Activated naive CD8-positive, alpha-beta T cell treated with anti-CD3 and anti-CD28 coated beads, Interleukin-2, amount 50 U/mL, for 24 hours (primary cell): ENCODE measurements at regions not wholly inside any gene's neighbourhood (a gene's known extent, or its start where the extent isn't known, plus 50 kb on each side); places are given as distances from the start of the nearest gene placed in this dataset.

Experiments
- ATAC-seq: fragments of 150-1000 bp; cut with Tn5 transposase; one replicate; pipeline ENCODE4 v1.10.0; 2021
- DNase-seq: peaks from one replicate; pipeline ENCODE4 v3.0.0; 2021
- H3K27ac Mint-ChIP-seq: one replicate; pipeline ENCODE4 v1.8.0; 2021; ENCODE audit warnings: mild to moderate bottlenecking, mixed read lengths
- H3K27me3 Mint-ChIP-seq: one replicate; pipeline ENCODE4 v1.8.0; 2021; ENCODE audit warnings: mixed read lengths
- H3K36me3 Mint-ChIP-seq: one replicate; pipeline ENCODE4 v1.8.0; 2021; ENCODE audit warnings: low read depth, mixed read lengths
- H3K4me1 Mint-ChIP-seq: one replicate; pipeline ENCODE4 v1.8.0; 2021; ENCODE audit warnings: mixed read lengths
- H3K4me3 Mint-ChIP-seq: one replicate; pipeline ENCODE4 v1.8.0; 2021; ENCODE audit warnings: mild to moderate bottlenecking, moderate library complexity, mixed read lengths
- H3K9me3 Mint-ChIP-seq: one replicate; pipeline ENCODE4 v1.8.0; 2021; ENCODE audit warnings: mixed read lengths

GRCh38 chr21:40947713-40948112 is 100.8 kb upstream of the DSCAM start:
- no peaks in the 10 kb centered on the region for H3K4me1 Mint-ChIP-seq
- H3K9me3 Mint-ChIP-seq = peaks cover 21% of the 10 kb centered on the region
- no peak overlapping the region for H3K27ac Mint-ChIP-seq
- no peaks in the 10 kb centered on the region for H3K36me3 Mint-ChIP-seq
- ATAC-seq (no peak), DNase-seq (no peak)
- no peak overlapping the region for H3K4me3 Mint-ChIP-seq
- peaks cover 1% of the 10 kb centered on the region for H3K27me3 Mint-ChIP-seq

GRCh38 chr21:40950970-40951369 is 104.0 kb upstream of the DSCAM start:
- Mint-ChIP-seq H3K4me3 (no peak overlapping the region), H3K27ac (no peak overlapping the region), H3K36me3 (no peaks in the 10 kb centered on the region), H3K27me3 (peaks cover 2% of the 10 kb centered on the region), H3K4me1 (no peaks in the 10 kb centered on the region), H3K9me3 (peaks cover 4% of the 10 kb centered on the region)
- DNase-seq = no peak
- no peak for ATAC-seq

- peaks cover 2% of the 10 kb centered on the region for H3K27me3 Mint-ChIP-seq
Measured at GRCh38 chr21:40952551-40953323, 105.8 kb upstream of the DSCAM start.

GRCh38 chr21:40964691-40965090 is 117.7 kb upstream of the DSCAM start:
- Mint-ChIP-seq H3K9me3 (no peaks in the 10 kb centered on the region), H3K27me3 (peaks cover 9% of the 10 kb centered on the region), H3K27ac (no peak overlapping the region), H3K36me3 (no peaks in the 10 kb centered on the region), H3K4me3 (no peak overlapping the region), H3K4me1 (no peaks in the 10 kb centered on the region)
- no peak for ATAC-seq
- DNase-seq = no peak

More at GRCh38 chr21:40952551-40953323, 105.8 kb upstream of the DSCAM start:
- DNase-seq (no peak), ATAC-seq (no peak)
- Mint-ChIP-seq H3K4me3 (no peak overlapping the region), H3K27ac (no peak overlapping the region), H3K4me1 (no peaks in the 10 kb centered on the region), H3K36me3 (no peaks in the 10 kb centered on the region), H3K9me3 (no peaks in the 10 kb centered on the region)

- no peak for DNase-seq
- H3K9me3 Mint-ChIP-seq = no peaks in the 10 kb centered on the region
- ATAC-seq = no peak
- H3K27me3 Mint-ChIP-seq = peaks cover 13% of the 10 kb centered on the region
- no peaks in the 10 kb centered on the region for H3K4me1 Mint-ChIP-seq
- no peaks in the 10 kb centered on the region for H3K36me3 Mint-ChIP-seq
- H3K4me3 Mint-ChIP-seq = no peak overlapping the region
- no peak overlapping the region for H3K27ac Mint-ChIP-seq
Measured at GRCh38 chr21:40967771-40968170, 120.8 kb upstream of the DSCAM start.

- Mint-ChIP-seq H3K27me3 (peaks cover 11% of the 10 kb centered on the region), H3K36me3 (no peaks in the 10 kb centered on the region)
- no peak for ATAC-seq
Measured at GRCh38 chr21:40972151-40972550, 125.2 kb upstream of the DSCAM start.

GRCh38 chr21:40976198-40977109 is 129.5 kb upstream of the DSCAM start:
- no peak overlapping the region for H3K27ac Mint-ChIP-seq
- peaks cover 12% of the 10 kb centered on the region for H3K9me3 Mint-ChIP-seq
- no peak for ATAC-seq
- H3K4me3 Mint-ChIP-seq = no peak overlapping the region
- DNase-seq = no peak
- peaks cover 2% of the 10 kb centered on the region for H3K36me3 Mint-ChIP-seq
- H3K27me3 Mint-ChIP-seq = peaks cover 7% of the 10 kb centered on the region
- no peaks in the 10 kb centered on the region for H3K4me1 Mint-ChIP-seq

More at GRCh38 chr21:40972151-40972550, 125.2 kb upstream of the DSCAM start:
- Mint-ChIP-seq H3K27ac (no peak overlapping the region), H3K4me3 (no peak overlapping the region), H3K4me1 (no peaks in the 10 kb centered on the region), H3K9me3 (peaks cover 12% of the 10 kb centered on the region)
- DNase-seq = no peak

- DNase-seq (no peak), ATAC-seq (no peak)
- no peaks in the 10 kb centered on the region for H3K4me1 Mint-ChIP-seq
- no peak overlapping the region for H3K4me3 Mint-ChIP-seq
- H3K27me3 Mint-ChIP-seq = no peaks in the 10 kb centered on the region
- H3K36me3 Mint-ChIP-seq = no peaks in the 10 kb centered on the region
- H3K9me3 Mint-ChIP-seq = no peaks in the 10 kb centered on the region
- H3K27ac Mint-ChIP-seq = no peak overlapping the region
Measured at GRCh38 chr21:40985370-40985769, 138.4 kb upstream of the DSCAM start.

- Mint-ChIP-seq H3K4me3 (no peak overlapping the region), H3K27me3 (no peaks in the 10 kb centered on the region), H3K36me3 (no peaks in the 10 kb centered on the region), H3K4me1 (no peaks in the 10 kb centered on the region), H3K9me3 (no peaks in the 10 kb centered on the region), H3K27ac (no peak overlapping the region)
- DNase-seq (no peak), ATAC-seq (no peak)
Measured at GRCh38 chr21:40990366-40990765, 143.4 kb upstream of the DSCAM start.

GRCh38 chr21:40997831-40998230 is 150.9 kb upstream of the DSCAM start:
- Mint-ChIP-seq H3K4me1 (no peaks in the 10 kb centered on the region), H3K36me3 (no peaks in the 10 kb centered on the region), H3K9me3 (peaks cover 21% of the 10 kb centered on the region), H3K27ac (no peak overlapping the region), H3K4me3 (no peak overlapping the region), H3K27me3 (no peaks in the 10 kb centered on the region)
- ATAC-seq (no peak), DNase-seq (no peak)

- no peaks in the 10 kb centered on the region for H3K4me1 Mint-ChIP-seq
- no peak overlapping the region for H3K4me3 Mint-ChIP-seq
- H3K27ac Mint-ChIP-seq = no peak overlapping the region
- peaks cover 21% of the 10 kb centered on the region for H3K9me3 Mint-ChIP-seq
- no peaks in the 10 kb centered on the region for H3K36me3 Mint-ChIP-seq
- no peak for DNase-seq
- ATAC-seq = no peak
- H3K27me3 Mint-ChIP-seq = no peaks in the 10 kb centered on the region
Measured at GRCh38 chr21:41000838-41001237, 153.9 kb upstream of the DSCAM start.

- DNase-seq (no peak), ATAC-seq (no peak)
- H3K36me3 Mint-ChIP-seq = no peaks in the 10 kb centered on the region
- no peak overlapping the region for H3K4me3 Mint-ChIP-seq
- H3K27ac Mint-ChIP-seq = no peak overlapping the region
- H3K4me1 Mint-ChIP-seq = no peaks in the 10 kb centered on the region
- no peaks in the 10 kb centered on the region for H3K27me3 Mint-ChIP-seq
- peaks cover 4% of the 10 kb centered on the region for H3K9me3 Mint-ChIP-seq
Measured at GRCh38 chr21:41006636-41007035, 159.7 kb upstream of the DSCAM start.

- H3K27me3 Mint-ChIP-seq = no peaks in the 10 kb centered on the region
- no peaks in the 10 kb centered on the region for H3K4me1 Mint-ChIP-seq
- H3K4me3 Mint-ChIP-seq = no peak overlapping the region
- no peaks in the 10 kb centered on the region for H3K36me3 Mint-ChIP-seq
- H3K9me3 Mint-ChIP-seq = no peaks in the 10 kb centered on the region
- ATAC-seq (no peak), DNase-seq (no peak)
- no peak overlapping the region for H3K27ac Mint-ChIP-seq
Measured at GRCh38 chr21:41008351-41008750, 159.6 kb upstream of the BACE2 start.

- H3K4me3 Mint-ChIP-seq = no peak overlapping the region
- H3K9me3 Mint-ChIP-seq = no peaks in the 10 kb centered on the region
- no peaks in the 10 kb centered on the region for H3K4me1 Mint-ChIP-seq
- peaks cover 3% of the 10 kb centered on the region for H3K27me3 Mint-ChIP-seq
- ATAC-seq = no peak
- DNase-seq = no peak
- H3K36me3 Mint-ChIP-seq = no peaks in the 10 kb centered on the region
- H3K27ac Mint-ChIP-seq = no peak overlapping the region
Measured at GRCh38 chr21:41008974-41009373, 159.0 kb upstream of the BACE2 start.
